ENCODE measurements at regions not wholly inside any gene's neighbourhood (a gene's known extent, or its start where the extent isn't known, plus 50 kb on each side); places are given as distances from the start of the nearest gene placed in this dataset.

GRCh38 chr2:188202777-188203176, 88.9 kb upstream of the GULP1 start:
- intact Hi-C loops (cut with micrococcal nuclease) (no loop called here), dilution Hi-C loops (cut with HindIII; ENCODE audit: low sequenced_read_pairs, unreplicated experiment) (no loop called here), in situ Hi-C loops (cut with MboI; ENCODE audit: low sequenced_read_pairs) (no loop called here)
- H2BK120ac ChIP-seq (ENCODE audit: low read depth, low read length) = no peak overlapping the region
- H3K23ac ChIP-seq (ENCODE audit: low read depth, low read length) = no peak overlapping the region
- no peak overlapping the region for H2AK5ac ChIP-seq (ENCODE audit: low read depth, low read length)
- H3K27me3 ChIP-seq (ENCODE audit: control insufficient read depth, insufficient read depth, low read length) = no peaks in the 10 kb centered on the region
- no peak overlapping the region for H2BK15ac ChIP-seq (ENCODE audit: low read depth, low read length)
- DNase-seq = no peak
- no peaks in the 10 kb centered on the region for H3K9me3 ChIP-seq (ENCODE audit: control insufficient read depth, insufficient read depth, low read length)
- H4K5ac ChIP-seq (ENCODE audit: low read depth, low read length) = no peak overlapping the region
- H3K56ac ChIP-seq (ENCODE audit: extremely low read depth, insufficient read depth, low read length) = no peak overlapping the region
- no peak overlapping the region for H3K4me2 ChIP-seq (ENCODE audit: low read depth, low read length)
- H2BK5ac ChIP-seq (ENCODE audit: low read depth, low read length, poor library complexity, severe bottlenecking) = no peak overlapping the region
- no TSS peak for BruUV-seq (replicated peaks)
- no peak for TF ChIP-seq MAFK (IDR thresholded peaks at IDR 0.05; ENCODE audit: low read depth, low read length)
- no peak for TF ChIP-seq CEBPB (IDR thresholded peaks at IDR 0.05; ENCODE audit: low read depth, low read length)
- no peak for TF ChIP-seq NFE2L2 (IDR thresholded peaks at IDR 0.05; ENCODE audit: low read depth, low read length)
- TF ChIP-seq BHLHE40 (IDR thresholded peaks at IDR 0.05; ENCODE audit: low read depth, low read length) = no peak
- no peak for TF ChIP-seq FOS (IDR thresholded peaks at IDR 0.05; ENCODE audit: low read depth, low read length)
- no peak for TF ChIP-seq RCOR1 (IDR thresholded peaks at IDR 0.05; ENCODE audit: insufficient replicate concordance, low read length)
- TF ChIP-seq MXI1 (IDR thresholded peaks at IDR 0.05; ENCODE audit: borderline replicate concordance, low read depth, low read length) = no peak
- TF ChIP-seq USF2 (IDR thresholded peaks at IDR 0.05; ENCODE audit: low read depth, low read length) = no peak
- no peak for TF ChIP-seq RAD21 (IDR thresholded peaks at IDR 0.05; ENCODE audit: low read length)
- TF ChIP-seq RFX5 (IDR thresholded peaks at IDR 0.05; ENCODE audit: low read depth, low read length) = no peak
- TF ChIP-seq SMC3 (IDR thresholded peaks at IDR 0.05; ENCODE audit: low read depth, low read length) = no peak
- TF ChIP-seq CTCF (conservative IDR thresholded peaks at IDR 0.05; ENCODE audit: low read depth, low read length) = no peak
- TF ChIP-seq MAZ (IDR thresholded peaks at IDR 0.05; ENCODE audit: borderline replicate concordance, low read depth, low read length) = no peak
- TF ChIP-seq POLR2A (IDR thresholded peaks at IDR 0.05; ENCODE audit: low read depth, low read length) = no peak
- TF ChIP-seq CHD1 (IDR thresholded peaks at IDR 0.05; ENCODE audit: low read depth, low read length) = no peak
- TF ChIP-seq ELK1 (IDR thresholded peaks at IDR 0.05; ENCODE audit: borderline replicate concordance, low read depth, low read length) = no peak
- no peak overlapping the region for H3K27ac ChIP-seq (ENCODE audit: insufficient read depth, low read length)
- no peaks in the 10 kb centered on the region for H3K79me1 ChIP-seq (ENCODE audit: low read depth in 1 of 2, low read length in 2 of 2)
- no peak overlapping the region for H3K9ac ChIP-seq (ENCODE audit: low read depth, low read length)
- H3K14ac ChIP-seq (replicated peaks; ENCODE audit: low read depth, low read length) = no peak overlapping the region
- H2AK9ac ChIP-seq (replicated peaks; ENCODE audit: low read depth, low read length, poor library complexity) = no peak overlapping the region
- H3K9me1 ChIP-seq (ENCODE audit: insufficient read depth, low read length) = no peaks in the 10 kb centered on the region
- H3K18ac ChIP-seq (ENCODE audit: low read depth, low read length) = no peak overlapping the region
- POLR2A ChIA-PET (ENCODE audit: unreplicated experiment) = no interaction called here
- H3K4ac ChIP-seq (ENCODE audit: low read depth, low read length) = no peak overlapping the region
- H4K91ac ChIP-seq (ENCODE audit: insufficient read depth, low read depth, low read length) = no peak overlapping the region
- H3K4me1 ChIP-seq (ENCODE audit: control insufficient read depth, insufficient read depth, low read length) = peaks cover 2% of the 10 kb centered on the region; the same call in 1 of the 2 replicates
- ATAC-seq (ENCODE audit: low read depth) = no peak
- H4K20me1 ChIP-seq (ENCODE audit: insufficient read depth, low read length) = no peaks in the 10 kb centered on the region
- no CpG with 5 or more reads among the region's 1 CpG for WGBS, 2 experiments (ENCODE audit: extremely low coverage in 2 of 2, insufficient read length in 1 of 2)
- no peak overlapping the region for H4K8ac ChIP-seq (ENCODE audit: low read depth in 2 of 2, low read length in 2 of 2)
- no peak overlapping the region for H3K4me3 ChIP-seq (ENCODE audit: insufficient read depth, low read depth, low read length)
- no peaks in the 10 kb centered on the region for H3K36me3 ChIP-seq (ENCODE audit: control insufficient read depth, insufficient read depth, low read length)
- no peak overlapping the region for H2BK20ac ChIP-seq (ENCODE audit: low read depth, low read length)
- CTCF ChIA-PET = interaction anchor here (0.6 kb wide), 1 partner anchor 608 kb away, joined by 3 read pairs; no protein-coding TSS in a partner anchor
- no peak overlapping the region for H2AFZ ChIP-seq (replicated peaks; ENCODE audit: low read length, poor library complexity)
